Activated effector memory CD4-positive, alpha-beta T cell treated with anti-CD3 and anti-CD28 coated beads, Interleukin-2, amount 50 U/mL, for 16 hours (primary cell): ENCODE measurements at regions not wholly inside any gene's neighbourhood (a gene's known extent, or its start where the extent isn't known, plus 50 kb on each side); places are given as distances from the start of the nearest gene placed in this dataset.
"Not testable (repeated sequence)": the region's sequence is repeated elsewhere in the genome, so short reads cannot be mapped to it uniquely, and the experiment has no call there.

Experiments used
- DNase-seq: peaks from one replicate; pipeline ENCODE4 v3.0.0-alpha.2; 2020

DNA sequence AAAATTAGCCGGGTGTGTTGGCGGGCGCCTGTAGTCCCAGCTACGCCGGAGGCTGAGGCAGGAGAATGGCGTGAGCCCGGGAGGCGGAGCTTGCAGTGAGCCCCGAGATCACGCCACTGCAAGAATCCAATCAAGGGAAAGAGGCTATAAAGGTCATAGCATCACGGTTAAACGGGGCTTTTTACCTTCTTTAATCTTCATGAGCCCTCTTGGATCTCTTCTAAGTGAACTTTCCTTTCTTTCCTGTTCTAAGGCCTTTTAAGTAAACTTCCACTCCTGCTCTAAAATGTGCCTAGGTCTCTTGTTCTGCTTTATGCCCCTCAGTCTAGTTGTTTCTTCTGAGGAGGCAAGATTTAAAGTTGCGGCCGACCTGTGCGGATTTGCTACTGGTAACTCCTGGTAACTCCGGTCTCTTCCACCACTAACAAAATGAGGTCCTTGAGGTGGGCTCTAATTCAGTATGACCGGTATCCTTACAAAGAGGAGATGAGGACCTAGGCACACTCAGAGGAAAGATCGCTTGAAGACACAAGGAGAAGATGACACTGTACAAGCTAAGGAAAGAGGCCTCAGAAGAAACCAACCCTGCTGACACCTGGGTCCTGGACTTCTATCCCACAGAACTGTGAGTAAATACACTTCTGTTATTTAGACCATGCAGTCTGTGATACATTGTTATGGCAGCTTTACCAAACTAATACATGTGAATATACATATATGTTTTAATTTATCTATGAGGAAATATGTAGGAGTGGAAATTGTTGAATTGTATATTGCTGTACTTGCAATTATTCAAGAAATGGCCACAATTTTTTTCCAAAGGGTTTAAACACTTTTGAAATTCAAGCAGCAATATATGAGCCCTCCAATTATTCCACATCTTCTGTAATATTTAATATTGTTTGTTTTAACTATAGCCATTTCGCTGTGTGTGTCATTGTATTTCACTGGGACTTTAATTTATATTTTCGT lies 331.5 kb upstream of the CNTNAP2 start:
- DNase-seq: no peak

DNA sequence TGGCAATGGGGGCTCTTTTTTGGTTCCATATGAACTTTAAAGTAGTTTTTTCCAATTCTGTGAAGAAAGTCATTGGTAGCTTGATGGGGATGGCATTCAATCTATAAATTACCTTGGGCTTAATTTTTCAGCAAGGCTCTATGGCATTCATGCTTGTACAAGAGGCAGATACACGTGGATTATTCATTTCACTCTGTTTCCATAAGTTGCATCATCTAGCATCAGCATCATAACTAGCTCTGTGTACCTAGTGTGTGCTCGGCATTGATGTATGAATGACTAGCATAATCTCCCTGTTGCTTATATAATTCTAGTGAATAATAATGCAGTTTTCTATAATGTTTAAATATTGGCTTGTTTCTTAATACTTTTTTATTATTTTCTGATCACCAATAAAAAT lies 335.2 kb upstream of the CNTNAP2 start:
- DNase-seq: not testable (repeated sequence)

DNA sequence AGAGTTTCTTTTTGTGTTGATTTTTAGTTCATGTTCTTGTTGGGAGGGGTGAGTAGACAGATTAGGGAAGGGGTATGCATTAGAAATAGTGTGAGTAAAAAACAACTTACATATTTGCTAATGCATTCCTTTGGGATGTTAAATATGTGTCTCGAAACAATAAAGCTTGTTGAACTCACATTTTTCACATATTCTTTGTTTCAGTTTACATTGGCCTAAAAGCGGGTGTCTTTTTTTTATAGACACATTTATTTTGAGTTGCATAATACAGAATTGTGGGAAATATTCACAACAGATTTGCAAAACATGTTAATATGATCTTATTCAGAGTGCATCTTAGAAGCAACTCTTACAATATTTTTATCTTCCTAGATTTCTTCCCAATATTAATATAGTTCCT lies 337.5 kb upstream of the CNTNAP2 start:
- DNase-seq: no peak

GRCh38 chr7:145774777-145775176 lies 341.8 kb upstream of the CNTNAP2 start:
- DNase-seq: no peak

DNA sequence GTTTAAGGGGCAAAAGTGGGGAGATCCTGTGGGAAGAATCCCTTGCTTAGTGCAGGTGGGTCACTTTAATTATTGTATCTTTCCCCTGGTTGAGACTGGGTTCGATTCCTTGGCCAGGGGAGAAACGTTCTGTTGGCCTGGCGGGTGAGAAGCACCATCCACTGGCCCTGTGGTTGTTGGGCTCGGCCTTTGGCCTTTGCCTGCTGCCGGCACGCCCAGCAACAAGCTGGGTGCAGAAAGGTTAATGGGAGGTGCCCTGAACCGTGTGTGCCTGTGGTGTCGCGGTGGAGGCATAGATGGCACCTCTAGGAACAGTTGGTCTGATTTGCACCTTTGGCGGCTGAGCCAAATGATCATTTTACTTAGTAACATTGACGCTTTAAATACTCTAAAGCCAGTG lies 363.6 kb upstream of the CNTNAP2 start:
- DNase-seq: no peak

GRCh38 chr7:145737617-145738016 lies 379.0 kb upstream of the CNTNAP2 start:
- DNase-seq: no peak

DNA sequence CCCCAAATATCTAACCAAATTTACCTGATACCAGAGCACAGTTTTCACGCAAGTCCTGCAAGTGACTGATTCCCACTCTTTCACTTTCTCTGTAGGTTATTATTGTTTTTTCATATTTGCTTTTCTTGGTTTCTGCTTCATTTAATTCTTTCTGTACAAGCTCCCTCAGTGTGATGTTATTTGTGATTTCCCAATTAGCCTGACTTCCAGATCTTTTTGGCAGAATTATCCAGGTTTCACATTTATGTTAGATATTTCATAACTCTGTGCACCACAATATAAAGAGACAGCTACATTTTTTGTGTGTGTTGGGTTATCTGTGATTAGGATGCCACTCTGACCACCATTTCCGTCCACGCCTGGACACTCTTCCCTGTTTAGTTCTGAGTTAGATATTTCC lies 381.5 kb upstream of the CNTNAP2 start:
- no peak for DNase-seq

GRCh38 chr7:145732521-145732920 lies 384.1 kb upstream of the CNTNAP2 start:
- DNase-seq: no peak

DNA sequence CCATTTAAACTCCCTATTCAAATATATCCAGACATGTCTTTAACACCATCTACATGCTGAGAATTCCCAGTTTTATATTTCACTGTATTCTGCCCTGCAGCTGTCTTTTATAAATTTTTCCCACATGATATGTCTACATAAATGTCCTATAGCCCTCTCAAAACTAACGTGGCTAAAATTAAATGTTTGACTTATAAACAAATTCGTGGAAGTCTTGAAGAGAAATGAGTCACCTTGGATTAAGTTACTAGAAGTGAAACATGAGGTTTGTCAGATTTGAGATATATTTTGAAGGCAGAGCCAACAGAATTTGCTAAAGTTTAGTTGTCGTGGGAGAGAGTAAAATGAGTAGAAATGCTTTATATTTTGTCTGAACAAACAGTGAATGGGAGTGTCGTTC lies 386.9 kb upstream of the CNTNAP2 start:
- DNase-seq: no peak

- no peak for DNase-seq
Observed at GRCh38 chr7:145718129-145718528, 398.5 kb upstream of the CNTNAP2 start.

DNA sequence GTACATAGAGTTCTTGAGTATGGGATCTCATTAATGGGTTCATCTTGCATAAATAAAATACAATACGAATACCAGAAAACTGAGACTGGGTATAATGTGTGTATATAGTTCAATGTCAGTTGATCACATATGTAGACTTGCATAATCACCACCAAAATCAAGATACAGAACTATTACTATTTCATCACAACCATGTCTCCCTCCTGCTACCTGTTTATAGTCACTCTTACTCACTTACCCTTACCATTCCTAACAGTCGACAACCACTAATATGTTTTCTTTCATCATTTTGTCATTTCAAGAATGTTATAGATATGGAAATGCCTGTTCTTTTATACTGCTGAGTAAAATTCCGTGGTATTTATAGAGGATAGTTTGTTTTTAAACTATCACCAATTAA lies 416.1 kb upstream of the CNTNAP2 start:
- DNase-seq: no peak

- no peak for DNase-seq
Observed at GRCh38 chr7:145698526-145699262, 417.9 kb upstream of the CNTNAP2 start.

DNA sequence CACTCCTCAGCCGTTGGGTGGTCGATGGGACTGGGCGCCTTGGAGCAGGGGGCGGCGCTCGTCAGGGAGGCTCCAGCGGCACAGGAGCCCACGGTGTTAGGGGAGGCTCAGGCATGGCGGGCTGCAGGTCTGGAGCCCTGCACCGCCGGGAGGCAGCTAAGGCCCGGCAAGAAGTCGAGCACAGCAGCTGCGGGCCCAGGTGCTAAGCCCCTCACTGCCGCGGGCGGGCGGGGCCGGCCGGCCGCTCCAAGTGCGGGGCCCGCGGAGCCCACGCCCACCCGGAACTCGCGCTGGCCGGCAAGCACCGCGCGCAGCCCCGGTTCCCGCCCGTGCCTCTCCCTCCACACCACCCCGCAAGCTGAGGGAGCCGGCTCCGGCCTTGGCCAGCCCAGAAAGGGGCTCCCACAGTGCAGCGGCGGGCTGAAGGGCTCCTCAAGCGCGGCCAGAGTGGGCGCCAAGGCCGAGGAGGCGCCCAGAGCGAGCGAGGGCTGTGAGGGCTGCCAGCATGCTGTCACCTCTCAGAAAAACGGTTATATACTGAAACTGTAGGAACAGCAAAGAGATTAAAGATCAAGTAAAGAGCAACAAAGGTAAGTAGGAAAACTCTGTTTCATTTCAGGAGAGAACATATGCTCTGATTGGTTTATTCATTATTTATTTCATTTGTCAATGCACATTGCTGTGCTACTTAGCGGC lies 419.0 kb upstream of the CNTNAP2 start:
- not testable (repeated sequence) for DNase-seq

DNA sequence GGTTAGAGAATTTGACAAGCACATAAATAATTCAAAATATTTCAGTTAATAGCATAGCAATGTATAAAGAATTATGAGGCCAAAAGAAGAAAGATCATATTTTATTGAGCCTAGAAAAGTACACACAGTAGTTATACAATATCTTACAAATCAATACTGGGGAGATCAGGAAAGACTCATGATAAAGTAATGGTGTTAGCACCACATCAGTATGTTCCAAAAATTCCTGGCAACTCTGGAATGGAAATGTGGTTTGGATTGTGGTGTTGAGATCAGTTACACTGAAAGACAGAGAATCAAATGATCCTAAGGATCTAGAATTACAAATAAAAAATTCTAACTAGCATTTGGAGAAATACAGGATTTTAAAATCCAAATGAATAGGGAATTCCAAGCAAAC lies 420.5 kb upstream of the CNTNAP2 start:
- no peak for DNase-seq

DNA sequence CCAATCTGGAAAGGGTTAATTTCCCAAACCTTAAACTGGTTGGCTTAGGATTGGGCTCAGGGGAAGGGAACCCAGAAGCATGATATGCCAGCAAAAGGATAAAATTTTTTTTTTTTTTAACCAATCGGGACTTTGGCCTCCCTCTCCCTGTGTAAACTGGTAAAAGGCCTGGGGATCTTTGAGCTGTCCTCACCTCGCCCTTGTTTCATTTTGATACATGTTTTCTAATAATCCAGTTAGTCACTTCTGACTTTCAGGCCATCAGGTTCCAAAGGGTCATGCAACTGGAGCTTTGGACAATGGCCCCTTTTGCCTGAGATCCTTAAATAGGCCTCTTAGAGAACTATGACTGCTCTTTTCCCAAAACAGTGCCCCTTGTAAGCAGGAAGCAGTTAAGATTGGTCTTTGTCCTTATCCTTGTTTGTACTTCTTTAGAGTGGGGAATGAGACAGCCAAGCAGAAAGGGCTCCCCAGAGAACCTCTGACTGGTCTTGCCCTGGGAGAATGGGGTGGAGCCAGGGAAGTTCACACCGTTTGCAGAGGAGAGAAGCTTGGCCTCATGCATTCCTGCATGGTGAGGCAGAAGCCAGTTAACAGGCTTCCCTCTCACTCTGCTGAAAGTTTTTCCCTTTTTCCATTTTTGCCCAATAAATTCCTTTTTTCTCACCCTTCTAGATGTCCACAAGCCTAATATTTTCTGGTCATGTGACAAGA lies 424.2 kb upstream of the CNTNAP2 start:
- DNase-seq: no peak

DNA sequence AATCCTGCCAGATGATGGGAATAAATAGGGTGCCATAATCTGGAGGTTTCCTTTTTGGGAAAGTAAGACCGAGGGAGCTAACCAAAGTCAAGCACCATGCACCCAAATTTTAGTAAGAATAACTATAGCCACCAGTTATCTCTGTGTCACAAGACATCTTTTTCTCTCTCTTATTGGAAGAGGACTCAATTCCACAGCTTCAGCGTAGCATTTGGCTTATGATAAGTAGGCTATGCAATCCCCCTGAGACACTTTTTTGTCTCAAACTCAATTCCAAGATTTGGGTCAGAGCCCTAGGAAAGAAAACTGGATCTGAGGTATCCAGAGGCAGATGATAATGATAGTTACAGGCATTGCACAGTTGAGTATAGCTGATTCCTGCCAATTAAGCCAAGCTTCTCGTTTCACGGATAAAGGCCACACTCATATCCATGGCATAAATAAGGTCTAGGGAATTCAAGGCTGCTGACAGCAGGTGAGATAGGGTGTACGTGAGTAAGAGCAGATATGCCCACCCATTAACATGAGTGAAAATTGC lies 425.2 kb upstream of the CNTNAP2 start:
- DNase-seq: no peak

DNA sequence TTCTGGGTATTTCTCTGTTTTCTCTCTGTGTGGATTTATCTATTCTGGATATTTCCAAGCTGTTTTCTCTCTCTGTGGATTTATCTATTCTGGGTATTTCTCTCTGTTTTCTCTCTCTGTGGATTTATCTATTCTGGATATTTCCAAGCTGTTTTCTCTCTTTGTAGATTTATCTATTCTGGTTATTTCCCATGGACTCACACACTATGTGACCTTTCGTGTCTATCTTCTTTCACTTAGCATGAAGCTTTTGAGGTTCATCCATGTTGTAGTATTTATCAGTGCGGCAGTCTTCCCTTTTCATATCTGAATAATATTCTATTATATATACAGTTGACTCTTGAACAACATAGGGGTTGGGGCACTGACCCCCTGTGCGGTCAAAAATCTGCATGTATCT lies 435.0 kb upstream of the CNTNAP2 start:
- DNase-seq: no peak

GRCh38 chr7:145681159-145681558 lies 435.4 kb upstream of the CNTNAP2 start:
- no peak for DNase-seq

- no peak for DNase-seq
Observed at GRCh38 chr7:145665499-145666258, 450.9 kb upstream of the CNTNAP2 start.

DNA sequence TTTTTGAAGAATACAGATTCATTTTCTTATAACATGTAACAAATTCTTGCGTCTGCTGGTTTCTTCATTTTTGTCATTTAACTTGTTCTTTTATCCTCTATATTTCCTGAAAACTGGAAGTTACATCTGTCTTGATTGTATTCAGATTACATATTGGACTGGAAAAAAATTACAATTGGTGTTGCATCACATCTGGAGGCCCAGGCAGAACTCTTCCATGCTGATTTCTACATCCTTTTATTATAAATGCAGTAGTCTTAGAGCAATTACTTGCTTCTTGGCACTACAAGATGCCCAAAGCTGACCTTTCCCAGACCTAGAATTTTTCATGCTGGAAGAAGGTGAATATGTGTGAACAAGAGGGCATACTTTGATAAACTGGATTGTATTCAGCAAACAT lies 460.9 kb upstream of the CNTNAP2 start:
- no peak for DNase-seq

DNA sequence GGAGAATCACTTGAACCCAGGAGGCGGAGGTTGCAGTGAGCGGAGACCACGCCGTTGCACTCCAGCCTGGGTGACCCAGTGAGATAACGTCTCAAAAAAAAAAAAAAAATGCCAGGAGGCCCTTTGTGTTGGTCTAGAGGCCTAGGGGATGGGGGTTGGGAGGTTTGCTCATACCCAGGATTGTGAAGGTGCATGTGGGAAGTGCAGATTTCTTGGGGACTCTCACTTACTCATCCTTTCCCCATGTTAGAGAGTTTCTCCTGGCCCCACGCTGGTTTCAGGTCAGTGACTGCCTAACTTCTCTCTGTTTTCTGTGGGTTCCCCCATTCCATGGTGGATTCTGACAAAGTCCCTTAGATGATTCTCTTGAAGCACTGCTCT lies 471.5 kb upstream of the CNTNAP2 start:
- no peak for DNase-seq
